DMS53 treated with DMSO at 0.1 percent for 48 hours (cell line): ENCODE measurements at regions not wholly inside any gene's neighbourhood (a gene's known extent, or its start where the extent isn't known, plus 50 kb on each side); places are given as distances from the start of the nearest gene placed in this dataset.
A peak's percentile ranks its signal among the peaks of the same experiment; 100 is the strongest.

Source experiments
- DNase-seq: peaks from one replicate; lab custom pipeline; 2025; ENCODE audit not compliant: unreplicated experiment; lab: John Stamatoyannopoulos, UW

GRCh38 chr11:92644595-92645445 lies 324.6 kb upstream of the MTNR1B start:
- no peak for DNase-seq

DNA sequence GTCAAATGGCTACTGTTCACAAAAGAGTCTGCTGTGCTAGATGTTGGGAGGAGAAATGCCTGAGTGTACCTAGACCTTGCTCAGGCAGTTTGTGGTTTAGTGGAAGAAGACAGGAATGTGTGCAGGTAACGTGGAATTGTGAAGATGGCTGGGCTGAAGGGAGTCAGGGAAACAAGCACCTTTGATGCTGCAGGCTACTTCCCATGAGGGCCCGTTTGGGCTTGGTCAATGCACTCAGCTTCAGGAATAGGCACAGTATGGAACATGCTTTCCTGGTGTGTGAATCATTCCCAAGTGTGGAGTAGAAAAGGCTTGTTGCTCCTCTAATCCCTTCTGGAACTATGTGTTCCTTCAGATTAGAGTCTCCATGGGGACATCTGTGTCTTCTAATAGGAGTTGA lies 318.3 kb upstream of the MTNR1B start:
- DNase-seq, result no peak

GRCh38 chr11:92653454-92653853 lies 316.0 kb upstream of the MTNR1B start:
- DNase-seq, result no peak

DNA sequence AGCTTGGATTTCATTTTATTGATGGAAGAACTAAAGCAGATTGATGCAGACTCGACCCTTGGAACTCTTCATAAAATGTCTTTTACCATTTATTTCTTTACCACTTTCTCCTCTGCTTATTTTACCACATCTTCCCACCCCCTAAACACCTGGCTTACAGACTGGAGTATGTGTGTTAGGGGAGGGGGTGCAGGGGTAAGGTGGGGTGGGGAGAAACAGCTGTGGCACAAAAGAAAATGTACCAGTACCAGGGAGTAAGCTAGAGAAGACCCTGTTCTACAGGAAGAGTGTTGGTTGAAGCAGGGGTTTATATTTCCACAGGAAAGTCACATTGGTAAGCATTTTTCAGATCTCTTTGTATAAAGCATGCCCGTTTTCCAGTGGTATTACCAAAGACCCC lies 312.7 kb upstream of the MTNR1B start:
- DNase-seq, result no peak

- no peak for DNase-seq
Measured at GRCh38 chr11:92657226-92657625, 312.2 kb upstream of the MTNR1B start.

GRCh38 chr11:92658733-92659132 lies 310.7 kb upstream of the MTNR1B start:
- no peak for DNase-seq

GRCh38 chr11:92659793-92660192 lies 309.7 kb upstream of the MTNR1B start:
- DNase-seq, result no peak

DNA sequence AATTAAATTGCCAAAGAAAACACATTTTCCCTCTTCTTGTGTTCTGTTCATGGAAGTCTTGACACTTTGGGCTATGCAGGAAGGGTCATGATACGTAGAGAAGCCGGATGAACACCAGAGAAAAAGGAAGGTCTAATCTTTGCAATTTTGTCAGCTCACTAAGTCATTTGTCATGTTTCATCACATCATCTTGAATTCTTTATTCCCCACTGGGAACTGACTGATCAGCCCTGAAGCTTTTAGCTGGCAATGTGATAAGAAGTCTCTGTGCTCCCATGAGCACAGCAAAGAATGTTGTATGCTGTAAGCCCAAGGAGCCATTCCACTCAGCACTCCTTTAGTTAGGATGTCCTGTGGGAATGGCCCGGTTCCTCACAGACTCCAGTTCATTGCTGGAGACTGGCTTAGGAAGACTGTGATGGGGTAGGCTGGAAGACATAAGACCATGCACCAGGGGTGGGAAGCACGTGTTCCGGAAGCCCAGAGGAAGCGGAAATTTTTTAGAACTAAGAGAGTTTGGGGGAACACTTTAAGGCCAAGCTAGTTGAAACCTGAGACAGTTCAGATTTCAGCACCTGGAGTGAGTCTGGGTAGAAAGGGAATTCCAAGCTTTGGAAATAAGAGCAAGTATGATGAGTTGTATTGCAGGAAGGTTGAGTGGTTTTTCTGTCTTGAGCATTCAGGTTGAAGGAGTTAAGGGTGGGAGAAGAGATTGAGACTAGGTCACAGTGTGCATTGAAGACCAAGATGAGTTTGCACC lies 306.7 kb upstream of the MTNR1B start:
- no peak for DNase-seq

DNA sequence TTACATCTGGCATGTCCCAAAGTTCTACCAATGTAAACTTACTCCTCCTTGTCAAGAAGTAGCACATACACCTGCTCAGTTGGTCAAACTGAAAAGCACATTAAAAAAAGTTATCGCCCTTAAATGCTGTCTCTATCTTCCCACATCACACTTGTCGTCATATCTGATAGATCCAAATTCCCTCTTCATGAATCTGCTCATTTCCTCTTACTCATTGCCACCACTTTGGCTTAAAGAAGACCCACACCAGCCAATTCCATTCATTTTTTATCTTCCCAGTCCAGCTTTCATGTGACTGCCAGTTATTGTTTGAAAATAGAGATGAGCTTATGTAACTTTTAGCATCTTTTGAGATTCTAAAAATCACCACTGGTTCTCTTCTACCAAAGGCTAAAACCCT lies 305.9 kb upstream of the MTNR1B start:
- DNase-seq, result no peak

- DNase-seq, result peak; percentile 32
Measured at GRCh38 chr11:92667486-92668152, 301.8 kb upstream of the MTNR1B start.

- no peak for DNase-seq
Measured at GRCh38 chr11:92670308-92670890, 299.1 kb upstream of the MTNR1B start.

DNA sequence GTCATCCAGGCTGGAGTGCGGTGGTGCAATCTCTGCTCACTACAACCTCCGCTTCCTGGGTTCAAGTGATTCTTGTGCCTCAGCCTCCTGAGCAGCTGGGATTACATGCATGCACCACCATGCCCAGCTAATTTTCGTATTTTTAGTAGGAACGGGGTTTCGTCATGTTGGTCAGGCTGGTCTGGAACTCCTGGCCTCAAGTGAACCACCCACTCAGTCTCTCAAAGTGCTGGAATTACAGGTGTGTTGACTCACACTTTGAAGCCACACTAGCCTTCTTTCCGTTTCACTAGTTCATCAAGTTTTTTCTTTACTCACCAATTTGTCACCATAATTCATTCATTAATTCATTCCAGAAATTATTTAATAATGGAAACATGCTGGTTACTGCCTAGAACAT lies 298.4 kb upstream of the MTNR1B start:
- DNase-seq, result no peak

DNA sequence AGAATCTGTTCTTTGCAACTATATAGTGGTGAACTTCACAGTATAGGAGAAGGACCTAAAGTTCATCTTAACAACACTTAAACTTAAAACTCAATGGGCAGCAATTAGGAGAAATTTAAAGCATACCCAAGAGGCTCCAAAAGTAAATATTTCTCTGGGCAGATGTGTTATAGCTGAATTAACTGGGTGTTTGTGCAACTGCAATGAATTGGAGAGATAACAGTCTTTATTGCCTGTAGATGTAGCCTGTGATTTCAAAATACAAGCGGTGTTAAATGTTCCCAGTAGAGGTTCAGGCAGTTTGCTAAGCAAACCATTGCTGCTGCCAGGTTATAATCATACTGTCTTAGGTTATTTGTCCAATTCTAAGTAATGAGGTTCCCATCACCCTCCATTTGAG lies 294.1 kb upstream of the MTNR1B start:
- no peak for DNase-seq

DNA sequence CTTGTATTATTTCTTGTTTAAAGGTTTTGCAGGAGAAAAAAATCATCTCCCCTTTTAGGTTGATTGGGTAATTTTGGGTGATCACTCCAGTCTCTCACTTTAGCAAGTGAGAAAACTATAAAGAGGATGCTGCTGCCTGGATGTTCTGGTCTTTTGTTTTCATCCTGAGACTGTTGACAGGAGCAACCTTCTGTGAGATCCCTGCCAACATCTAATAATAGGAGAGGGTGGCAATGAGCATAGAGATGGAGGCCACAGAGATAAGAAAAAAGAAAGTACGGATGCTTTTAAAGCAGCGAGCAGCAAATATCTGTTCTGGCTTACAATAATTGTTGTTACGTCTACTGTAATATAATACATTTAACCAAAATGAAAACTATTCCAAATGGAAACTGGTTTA lies 293.6 kb upstream of the MTNR1B start:
- DNase-seq, result no peak

DNA sequence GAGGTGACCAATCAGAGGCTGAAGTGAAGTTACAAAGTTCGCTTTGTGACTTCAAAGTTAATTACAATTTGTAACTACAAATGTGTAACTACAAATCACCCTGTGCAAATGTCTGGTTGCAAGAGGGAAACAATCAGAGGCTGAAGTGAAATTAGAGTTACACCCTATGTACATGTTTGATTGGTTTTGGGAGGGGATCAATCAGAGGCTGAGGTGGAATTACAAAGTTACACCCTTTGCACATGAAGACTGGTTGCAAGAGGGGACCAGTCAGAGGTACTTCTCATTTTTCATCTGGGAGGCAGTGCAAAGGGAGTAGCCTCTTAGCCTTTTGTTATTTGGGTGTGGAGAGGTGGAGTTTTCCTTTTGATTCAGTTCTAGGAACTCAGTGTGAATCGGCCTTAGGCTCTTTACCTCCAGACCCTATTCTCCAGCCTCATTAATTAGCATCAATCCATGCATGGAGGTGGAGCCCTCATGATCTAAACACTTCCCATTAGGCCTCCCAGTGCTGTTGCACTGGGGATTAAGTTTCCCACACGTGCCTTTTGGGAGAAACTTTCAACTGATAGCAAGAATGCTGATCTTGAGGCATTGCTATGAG lies 291.3 kb upstream of the MTNR1B start:
- DNase-seq, result no peak

DNA sequence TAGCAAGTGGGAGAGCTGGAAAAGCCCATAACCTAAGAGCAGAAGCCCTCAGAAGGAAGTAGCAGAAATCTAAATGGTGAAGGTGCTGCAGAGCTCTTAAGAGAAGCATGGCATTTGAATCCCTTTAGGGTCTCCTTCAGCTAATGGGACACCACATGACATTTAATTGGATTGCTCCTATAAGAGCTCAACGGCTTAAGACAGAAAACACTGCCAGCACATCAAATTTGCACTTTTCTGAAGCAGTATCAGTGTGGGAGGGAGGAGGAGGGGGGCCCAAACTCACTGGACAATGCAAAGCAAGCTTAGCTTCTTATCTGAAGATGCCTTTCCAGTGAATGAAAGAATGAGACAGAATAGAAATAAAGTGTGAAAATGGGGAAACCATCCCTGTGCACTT lies 287.9 kb upstream of the MTNR1B start:
- DNase-seq, result no peak

GRCh38 chr11:92682136-92682535 lies 287.3 kb upstream of the MTNR1B start:
- DNase-seq, result no peak

- DNase-seq, result no peak
Measured at GRCh38 chr11:92682952-92683351, 286.5 kb upstream of the MTNR1B start.

- no peak for DNase-seq
Measured at GRCh38 chr11:92685049-92685448, 284.4 kb upstream of the MTNR1B start.

DNA sequence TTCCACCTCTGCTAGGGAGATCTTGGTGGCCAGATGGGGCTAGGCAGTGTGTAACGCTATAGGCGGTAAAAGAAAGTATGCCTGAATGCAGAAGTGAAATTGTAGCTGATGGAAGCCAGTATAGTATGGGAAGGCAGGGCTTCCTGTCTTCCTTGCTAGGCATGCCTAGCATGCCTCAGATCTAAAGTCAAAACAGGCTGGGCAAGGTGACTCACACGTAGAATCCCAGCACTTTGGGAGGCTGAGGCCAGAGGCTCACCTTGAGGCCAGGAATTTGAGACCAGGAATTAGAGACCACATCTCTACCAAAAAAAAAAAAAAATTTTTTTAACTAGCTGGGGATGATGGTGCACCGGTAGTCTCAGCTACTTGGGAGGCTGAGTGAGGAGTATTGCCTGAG lies 281.7 kb upstream of the MTNR1B start:
- DNase-seq, result no peak

GRCh38 chr11:92688416-92688815 lies 281.0 kb upstream of the MTNR1B start:
- DNase-seq, result no peak
